ENCODE measurements at regions not wholly inside any gene's neighbourhood (a gene's known extent, or its start where the extent isn't known, plus 50 kb on each side); places are given as distances from the start of the nearest gene placed in this dataset.

DNA sequence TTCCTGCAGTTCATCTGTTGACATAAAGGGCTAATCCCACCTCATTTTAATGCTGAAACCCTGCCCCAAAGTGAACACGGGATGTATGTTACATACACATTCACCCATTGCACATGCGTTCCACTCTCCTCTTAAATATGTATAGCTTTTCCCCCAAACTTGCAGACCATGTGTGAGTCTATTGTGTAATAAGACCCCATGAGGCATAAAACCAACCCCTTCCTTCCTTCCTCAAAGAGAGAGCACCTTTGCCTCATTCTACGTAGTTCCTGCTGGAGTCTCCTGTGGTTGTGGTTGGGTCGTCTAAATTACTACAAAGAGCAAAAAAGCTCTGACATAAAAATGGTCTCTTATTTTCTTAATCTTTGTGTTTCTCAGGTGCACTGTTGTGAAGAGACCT is 345.7 kb upstream of the KLF6 start:
- no peak for DNase-seq

DNA sequence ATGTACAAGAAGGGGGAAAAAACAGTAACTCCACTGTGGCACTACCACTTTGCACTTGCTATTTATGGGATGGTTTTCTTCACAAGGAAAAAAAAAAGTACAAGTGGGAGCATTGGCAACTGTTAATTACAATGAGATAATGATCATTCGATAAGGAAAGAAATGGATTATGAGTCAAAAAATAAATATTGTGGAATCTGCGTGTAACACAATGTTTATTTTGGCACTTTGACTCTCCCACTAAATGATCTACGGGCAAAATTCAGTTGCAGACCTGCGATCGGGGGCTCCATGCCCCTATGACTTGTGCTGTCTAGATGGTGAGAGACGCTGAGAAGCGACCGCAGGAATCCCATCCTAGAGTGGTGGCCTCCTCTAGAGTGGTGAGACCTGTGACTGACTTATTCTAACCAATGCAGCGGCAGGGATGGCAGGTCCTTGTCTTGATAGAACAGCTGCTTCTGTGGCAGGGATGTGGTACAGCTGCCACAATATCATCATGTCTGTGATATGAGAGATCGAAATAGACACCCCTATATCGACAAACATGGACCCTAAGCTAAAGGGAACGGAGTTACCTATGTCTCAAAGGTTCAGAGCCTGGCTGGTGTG is 345.0 kb upstream of the KLF6 start:
- DNase-seq: no peak

DNA sequence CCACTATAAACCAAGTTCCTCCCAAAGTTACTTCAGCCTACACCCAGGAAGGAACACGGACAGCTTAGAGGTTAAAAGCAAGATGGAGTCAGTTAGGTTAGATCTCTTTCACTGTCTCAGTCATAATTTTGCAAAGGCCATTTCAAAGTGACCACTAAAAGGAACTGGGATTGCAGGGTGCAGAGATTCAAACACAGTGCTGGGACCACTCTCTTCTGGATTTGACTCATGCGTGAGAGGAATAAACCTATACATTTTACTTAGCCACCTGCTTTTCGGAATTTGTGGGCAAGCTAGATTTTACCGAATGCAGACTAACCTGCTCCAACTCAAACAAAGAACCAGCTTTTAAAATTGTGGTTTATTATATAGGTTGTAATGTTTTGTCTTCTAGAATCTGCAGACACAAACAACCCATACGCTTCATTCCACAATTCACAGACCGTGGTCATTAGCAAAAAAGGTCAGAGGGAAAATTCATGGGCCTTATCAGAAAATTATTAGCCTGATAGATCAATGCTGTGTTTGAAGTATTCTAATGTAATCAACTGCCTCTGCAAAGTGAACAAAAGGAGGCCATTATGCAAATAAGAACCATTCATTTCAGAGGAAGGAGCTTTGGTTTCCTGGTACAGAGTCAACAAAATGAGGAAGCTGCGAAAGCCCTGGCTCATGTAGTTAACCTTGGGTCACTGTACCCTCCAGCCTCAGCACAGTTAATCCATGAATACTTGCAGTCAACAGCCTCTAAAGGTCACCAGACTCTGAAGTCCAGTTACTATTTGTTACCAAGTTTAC is 342.7 kb upstream of the KLF6 start:
- peak; percentile 55 for DNase-seq

DNA sequence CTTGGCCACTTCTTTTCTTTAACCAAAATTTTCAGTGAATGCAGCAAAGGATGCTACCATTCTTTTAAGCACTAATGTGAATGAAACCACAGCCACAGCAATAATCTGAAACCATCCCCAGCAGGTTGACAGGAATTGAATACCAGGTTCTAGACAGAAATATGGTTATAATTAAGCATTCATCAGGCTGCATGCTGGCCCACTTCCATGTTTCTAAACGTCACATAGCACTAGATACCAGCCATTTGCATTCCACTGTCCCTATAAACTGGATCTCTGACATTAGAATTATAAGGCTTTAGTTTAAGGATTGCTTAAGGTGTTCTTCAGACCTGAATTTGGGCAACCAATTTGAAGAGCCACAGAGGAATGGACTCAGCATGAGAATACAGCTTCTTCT is 340.8 kb upstream of the KLF6 start:
- DNase-seq: no peak

DNA sequence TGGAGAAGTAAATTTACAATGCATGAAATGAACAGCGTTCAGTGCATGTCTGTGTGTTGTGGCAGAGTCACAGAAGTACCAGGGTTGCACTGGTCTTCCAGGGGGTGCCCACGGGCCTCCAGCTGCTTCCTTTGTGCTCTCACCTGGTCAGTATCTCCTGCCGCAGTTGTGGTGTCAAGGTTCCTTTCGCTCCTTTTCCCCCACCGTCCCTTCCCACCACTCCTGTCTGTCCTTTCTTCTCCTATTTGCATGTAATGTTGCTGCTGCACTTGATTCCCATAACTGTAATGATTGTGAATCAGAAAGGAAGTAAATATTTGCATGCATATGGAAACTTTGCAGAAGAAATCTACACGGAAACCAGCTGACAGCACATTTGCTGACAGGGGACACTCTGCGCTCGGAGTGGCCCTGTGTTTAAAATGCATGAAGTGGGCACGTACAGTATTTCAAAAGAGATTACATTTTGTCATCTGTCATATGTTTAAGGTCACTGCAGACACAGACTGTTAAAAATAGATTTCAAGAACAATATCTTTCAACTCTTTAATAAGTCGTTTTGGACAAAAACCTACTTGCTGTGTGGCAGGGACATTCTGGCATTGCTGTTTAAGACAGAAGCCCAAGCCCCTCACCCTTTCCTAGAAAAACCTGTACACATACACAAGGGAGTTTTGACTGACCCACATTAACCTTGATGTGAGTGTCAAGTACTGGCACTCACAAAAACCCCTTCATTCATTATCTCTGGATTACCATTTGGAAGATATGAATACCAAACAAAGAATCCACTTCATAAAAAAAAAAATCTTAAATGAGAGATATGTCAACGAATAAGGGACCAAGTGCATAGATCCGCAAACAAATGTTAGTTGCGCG is 336.7 kb upstream of the KLF6 start:
- peak; percentile 73 for DNase-seq

DNA sequence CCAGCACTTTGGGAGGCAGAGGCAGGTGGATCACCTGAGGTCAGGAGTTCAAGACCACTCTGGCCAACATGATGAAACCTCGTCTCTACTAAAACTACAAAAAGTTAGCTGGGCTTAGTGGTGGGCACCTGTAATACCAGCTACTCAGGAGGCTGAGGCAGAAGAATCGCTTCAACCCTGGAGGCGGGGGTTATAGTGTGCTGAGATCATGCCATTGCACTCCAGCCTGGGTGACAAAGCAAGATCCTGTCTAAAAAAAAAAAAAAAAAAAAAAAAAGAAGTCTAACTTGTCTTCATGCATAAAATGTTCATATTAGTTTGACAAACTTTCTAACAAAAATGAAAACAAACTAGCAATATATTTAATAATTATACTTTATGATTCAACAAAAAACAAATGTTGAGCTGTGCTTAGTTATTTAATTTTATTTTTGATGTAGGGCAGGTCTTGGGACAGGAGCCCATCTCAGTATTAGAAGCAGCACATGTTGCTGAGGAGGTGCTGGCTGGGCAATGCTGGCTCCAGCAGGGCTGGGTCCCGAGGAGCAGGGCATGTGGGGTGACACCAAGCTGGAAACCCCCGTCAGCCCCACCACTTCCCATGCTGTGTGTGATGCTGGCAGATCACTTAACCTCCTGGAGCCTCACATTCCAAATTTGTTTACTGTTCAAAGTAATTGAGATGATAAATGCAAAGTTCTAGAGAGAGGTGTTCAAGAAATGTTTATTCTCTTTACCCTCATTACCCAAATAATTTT is 335.3 kb upstream of the KLF6 start:
- DNase-seq: no peak

DNA sequence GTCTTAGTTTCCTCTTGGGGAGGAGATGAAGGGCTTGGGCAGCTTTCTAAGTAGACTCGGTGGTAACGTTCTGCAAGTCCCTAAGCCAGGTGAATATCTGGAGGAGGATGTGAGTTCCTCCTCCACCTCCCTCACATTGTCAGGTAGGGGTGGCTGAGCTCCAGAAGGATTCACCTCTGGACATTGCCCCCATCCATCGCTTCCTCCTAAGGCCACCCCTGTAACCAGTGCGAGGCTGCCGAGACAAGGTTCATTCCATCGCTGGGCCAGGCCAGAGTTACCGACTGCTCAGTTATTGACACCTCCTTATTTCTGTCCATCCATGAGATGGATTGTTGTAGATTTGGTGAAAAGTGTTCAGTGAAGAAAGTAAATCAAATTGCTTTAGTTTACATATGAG is 334.1 kb upstream of the KLF6 start:
- DNase-seq: no peak

DNA sequence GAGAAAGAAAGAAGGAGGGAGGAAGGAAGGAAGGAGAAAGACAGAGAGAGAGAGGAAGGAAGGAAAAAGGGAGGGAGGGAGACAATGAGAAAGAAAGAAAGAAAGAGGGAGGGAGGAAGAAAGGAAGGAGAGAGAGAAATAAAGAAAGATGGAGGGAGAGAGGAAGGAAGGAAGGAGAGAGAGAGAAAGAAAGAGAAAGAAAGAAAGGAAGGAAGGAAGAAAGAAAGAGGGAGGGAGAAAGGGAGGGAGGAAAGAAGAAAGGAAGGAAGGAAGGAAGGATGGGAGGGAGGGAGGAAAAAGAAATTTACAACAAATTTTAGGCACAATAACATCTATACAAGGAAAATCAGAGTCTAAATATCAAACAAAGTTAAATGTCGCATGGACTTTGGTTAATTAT is 332.6 kb upstream of the KLF6 start:
- no peak for DNase-seq

DNA sequence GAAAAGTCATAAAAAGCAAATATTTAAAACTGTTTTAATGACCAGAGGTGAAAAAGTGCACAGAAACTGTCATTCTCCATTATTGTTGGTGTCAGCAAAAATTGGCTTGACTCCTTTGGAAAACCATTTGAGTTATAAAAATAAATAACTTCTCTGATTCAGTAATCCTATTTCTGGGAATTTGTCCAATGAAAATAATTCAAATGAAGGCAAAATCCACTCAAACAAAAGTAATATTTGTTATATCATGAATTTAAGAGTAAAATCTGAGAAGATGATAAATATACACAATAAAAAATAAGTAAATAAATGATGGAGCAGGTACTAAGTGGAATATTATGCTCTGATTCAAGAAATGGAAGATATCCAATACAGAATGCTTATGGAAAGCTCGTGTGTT is 326.6 kb upstream of the KLF6 start:
- DNase-seq: no peak

DNA sequence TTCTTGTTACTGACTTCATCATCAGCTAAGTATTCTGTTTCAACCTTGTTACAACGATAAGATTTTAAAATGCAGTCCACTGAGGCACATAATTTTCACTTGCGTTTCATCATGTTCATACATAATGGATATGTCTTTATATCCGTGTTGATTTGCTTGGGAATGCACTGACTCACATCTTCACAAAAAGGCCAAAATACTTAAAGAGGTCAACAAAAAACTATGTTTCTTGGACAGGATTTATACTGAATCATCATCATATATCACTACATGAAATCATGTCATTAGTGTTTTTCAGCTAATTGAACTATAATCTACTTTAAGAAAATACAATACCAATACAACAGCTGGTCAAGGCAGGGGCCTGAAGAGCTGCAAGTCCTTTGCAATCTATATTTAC is 324.5 kb upstream of the KLF6 start:
- no peak for DNase-seq

DNA sequence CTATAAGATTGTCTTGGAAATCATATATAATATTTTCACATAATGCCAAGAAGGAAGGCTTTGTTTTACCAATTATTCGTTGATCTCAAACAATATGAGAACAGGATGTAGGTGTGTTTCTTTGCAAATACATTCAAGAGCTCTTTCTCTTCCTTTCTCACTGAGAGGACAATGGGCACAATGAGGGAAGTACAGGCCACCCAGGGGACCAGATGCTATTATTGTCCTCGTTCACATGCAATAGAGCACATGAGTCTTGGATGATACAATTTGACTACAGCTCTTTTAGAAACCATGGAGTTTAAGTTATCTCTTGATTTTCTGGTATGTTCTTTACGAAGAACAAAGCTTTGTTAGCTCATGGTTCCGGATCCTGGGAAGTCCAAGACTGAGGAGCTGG is 323.7 kb upstream of the KLF6 start:
- DNase-seq: no peak

DNA sequence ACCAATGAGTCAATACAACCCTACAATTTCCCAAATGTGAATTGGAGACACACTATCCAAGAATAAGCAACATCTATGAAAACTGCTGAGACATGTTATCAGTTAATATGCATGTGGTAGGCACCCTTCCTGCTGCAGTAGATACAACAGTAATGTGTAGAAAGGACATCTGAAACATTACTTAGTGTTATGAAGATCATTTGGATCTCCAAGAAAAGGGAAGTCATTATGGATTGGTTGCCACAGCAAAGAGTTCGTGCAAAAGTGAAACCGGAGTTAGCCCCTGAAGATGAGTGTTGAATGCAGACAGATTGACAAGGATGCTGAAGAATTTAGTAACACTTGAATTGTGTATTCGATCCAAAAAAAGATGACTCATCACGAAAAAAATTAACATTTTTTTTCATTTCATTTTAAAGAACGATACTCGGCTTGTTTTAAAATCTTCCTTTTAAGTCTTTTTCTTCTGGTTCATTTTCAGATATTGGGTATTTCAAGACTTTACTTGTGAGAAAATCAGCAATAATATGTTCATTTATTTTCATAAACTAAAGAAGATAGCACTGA is 322.4 kb upstream of the KLF6 start:
- no peak for DNase-seq

DNA sequence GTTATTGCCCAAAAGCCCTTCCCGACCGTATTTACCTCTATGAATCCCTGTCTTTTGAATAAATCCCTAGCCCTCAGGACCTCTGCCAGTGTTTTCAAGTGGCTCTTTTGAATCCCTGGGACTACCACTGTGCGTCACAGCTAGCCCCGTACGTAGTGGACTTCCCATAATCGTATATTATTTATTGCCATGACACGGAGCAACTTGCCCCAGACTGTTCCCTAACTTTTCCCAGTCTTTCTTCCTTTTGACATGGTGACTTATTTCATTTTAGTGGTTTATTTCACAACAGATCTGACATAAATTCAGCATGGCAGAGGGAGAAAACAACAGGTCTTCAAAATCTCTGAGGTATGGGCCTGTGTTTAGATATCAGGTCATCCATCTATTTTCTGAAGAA is 318.6 kb upstream of the KLF6 start:
- DNase-seq: no peak

DNA sequence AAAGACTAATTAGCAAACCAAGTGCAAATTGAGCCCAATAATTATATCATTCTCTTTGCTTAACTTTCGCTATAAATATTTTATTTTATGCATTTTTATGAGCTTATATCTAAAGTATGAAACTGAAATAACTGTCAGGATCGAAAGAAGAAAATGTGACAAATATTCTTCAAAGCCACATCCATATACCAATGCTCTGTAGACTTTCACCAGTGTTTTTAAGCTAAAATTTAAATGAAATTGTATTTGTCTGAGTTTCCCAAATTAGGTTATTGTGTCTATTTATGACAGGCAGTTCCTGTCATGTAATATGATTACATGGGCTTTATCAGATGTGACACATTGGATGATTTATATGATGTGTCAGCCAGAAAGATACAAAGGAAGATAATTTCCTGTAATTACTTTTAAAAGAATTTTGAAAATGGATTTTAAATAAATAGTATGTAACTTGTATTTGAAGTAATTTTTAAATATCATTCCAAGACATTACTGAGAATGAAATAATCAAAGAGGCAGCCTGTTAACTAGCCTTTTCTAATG is 317.9 kb upstream of the KLF6 start:
- no peak for DNase-seq

DNA sequence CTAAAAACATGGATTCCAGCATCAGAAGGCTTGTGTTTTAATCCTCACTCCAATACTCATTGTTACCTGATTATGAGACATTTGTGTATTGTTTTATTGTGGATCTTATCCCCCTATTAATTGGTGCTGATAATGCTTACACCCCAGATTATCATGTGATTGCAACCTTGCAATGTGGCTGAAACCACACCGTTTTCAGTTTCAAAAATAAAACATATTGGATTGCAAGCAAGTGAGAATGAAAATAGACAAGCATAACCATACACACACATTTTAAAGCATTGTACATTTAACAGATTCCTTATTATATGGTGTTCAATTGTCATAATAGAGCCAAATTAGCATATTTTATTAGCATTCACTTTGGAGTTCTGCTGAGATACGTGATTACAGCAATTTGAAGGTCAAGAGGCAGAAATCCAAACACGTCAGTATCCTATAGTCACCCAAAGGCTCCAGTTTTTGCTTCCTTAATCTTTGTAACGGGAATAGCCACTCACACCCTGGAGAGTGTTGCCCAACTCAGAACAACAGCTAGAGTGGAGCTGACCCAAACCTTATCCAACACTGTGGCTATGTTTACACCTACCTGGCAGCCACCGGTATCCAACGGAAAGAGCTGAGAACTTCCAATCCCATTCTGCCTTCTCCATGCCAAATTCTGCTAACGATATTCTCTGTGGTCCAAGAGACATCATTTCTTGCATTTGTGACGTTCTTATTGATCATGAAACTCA is 317.1 kb upstream of the KLF6 start:
- DNase-seq: no peak

DNA sequence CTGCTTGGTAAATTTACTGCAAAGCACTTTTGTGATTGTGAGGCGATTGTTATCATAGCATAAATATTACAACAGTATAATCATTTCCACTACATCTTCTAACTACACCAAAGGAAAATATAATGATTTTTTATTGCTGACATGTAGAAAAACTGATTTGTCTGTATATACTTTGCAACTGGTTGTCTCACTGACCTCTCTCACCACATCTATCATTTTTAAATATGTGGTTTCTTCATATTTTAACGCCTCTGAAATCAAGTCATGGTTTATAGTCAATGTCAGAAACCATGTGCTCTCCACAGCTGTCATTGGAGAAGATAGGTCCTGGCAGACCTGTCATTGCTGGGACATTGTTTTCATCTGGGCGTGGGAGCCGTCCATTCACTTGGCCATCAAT is 315.4 kb upstream of the KLF6 start:
- DNase-seq: no peak

DNA sequence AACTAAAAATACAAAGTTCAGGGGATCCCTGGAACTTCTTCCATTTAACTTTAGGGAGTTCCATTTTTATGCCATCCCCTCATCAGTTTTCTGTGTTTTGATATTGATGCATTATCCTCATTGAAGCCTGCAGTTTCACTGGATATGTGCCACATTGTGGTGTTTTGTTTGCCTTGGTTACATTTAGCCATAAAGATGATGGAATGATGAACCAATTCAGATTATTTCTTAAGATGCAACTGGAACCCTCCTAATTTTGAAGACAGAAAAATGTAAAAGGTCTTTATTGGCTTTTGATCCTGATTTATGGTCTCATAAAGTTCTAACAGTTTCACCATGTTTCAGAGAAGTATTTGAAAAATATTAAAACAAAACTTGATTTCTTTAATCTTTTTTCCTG is 314.2 kb upstream of the KLF6 start:
- no peak for DNase-seq

DNA sequence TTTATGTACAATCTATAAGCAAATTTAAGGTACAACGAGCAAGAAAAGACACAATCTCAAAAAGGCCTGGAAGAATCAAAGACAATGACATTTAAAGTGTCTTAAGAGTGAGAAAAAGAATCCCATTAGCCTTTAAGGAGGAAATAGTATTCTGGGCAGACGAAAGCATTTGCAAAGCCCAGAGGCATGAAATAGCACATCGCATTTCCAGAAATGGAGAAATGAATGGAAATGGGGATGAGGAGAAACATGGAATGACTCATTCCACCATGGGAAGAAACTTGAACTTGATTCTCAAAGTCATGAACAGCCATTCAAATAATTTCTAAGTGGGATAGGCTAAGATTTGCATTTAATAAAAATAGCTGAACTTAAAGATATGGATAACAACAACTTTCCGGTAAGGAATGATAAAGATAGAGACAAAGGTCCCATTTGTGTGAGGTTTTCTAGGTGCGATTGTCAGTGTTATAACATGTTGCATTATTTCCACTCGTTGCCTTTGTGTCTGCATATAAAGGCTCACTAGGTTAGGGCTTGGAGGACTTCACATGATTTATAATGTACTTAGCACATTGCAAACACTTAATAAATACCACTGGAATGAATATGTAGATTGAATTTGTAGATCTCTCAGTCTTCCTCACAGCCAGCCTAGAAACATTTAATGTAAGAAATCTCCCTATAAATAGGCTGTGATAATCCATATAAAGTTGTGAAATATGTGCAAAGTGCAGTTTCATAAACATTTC is 310.3 kb upstream of the KLF6 start:
- DNase-seq: no peak

DNA sequence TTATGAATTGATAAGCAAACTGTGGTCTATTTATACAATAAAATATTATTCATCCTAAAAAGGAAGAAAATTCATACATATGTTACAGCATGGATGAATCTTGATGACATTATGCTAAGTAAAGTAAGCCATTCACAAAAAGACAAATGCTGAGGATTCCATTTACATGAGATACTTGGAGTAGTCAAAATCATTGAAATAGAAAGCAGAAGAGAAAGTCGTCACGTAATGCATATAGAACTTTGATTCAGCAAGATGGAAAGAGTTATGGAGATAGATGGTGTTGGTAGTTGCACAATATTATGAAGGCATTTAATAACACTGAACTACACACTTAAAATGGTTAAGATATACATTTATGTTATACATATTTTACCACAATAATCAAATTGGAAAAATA is 309.7 kb upstream of the KLF6 start:
- no peak for DNase-seq

DNA sequence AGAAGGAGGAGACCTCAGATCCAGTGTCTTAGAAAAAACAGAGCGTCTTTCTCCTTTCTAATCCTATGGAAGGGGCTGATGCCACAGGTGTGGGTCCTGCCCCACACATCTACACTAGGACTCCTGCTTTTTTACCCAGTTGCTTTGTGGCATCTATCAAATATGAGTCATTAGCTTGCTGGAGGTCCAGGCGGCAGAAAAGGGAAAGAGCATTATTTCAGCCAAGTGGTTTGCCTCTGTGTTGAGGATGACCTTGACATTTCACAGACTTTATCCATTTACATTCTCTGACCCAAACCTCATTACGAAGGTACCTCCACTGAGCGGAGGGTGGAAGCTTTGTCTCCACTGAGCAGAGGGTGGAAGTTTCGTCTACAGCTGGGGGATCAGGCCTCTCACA is 308.4 kb upstream of the KLF6 start:
- no peak for DNase-seq

Measured in NCI-H526 treated with DMSO at 0.1 percent for 48 hours (cell line).